DND-41 (cell line): ENCODE measurements at regions not wholly inside any gene's neighbourhood (a gene's known extent, or its start where the extent isn't known, plus 50 kb on each side); places are given as distances from the start of the nearest gene placed in this dataset.

Experiments
- CTCF ChIP-seq: IDR thresholded peaks from 2 replicates; pipeline ENCODE4 v1.5.1; 2012; ENCODE audit warnings: borderline replicate concordance, low read length, moderate library complexity, mild to moderate bottlenecking; ENCODE audit not compliant: poor library complexity, severe bottlenecking; ENCODE audit errors: extremely low read depth
- EZH2 ChIP-seq: IDR thresholded peaks from 3 replicates; pipeline ENCODE4 v1.6.1; 2012; ENCODE audit warnings: borderline replicate concordance, low read depth, mild to moderate bottlenecking, moderate library complexity, low read length, inconsistent platforms; ENCODE audit not compliant: severe bottlenecking

GRCh38 chr1:30229960-30230359, 493.4 kb downstream of the MATN1 start:
- no peak for TF ChIP-seq CTCF
- no peak for TF ChIP-seq EZH2
